Tibial nerve (tissue), 4 donors: ENCODE measurements at regions not wholly inside any gene's neighbourhood (a gene's known extent, or its start where the extent isn't known, plus 50 kb on each side); places are given as distances from the start of the nearest gene placed in this dataset.

Experiments used
- DNase-seq, 2 donors: peaks; one replicate each; pipeline ENCODE4 v3.0.0-alpha.2; 2019; ENCODE audit warnings: low spot score in 2 of 2
- H3K27ac ChIP-seq, 4 donors: fragments of 200-600 bp; sonication (generic) in 3 of 4; one replicate each; pipeline ENCODE4 v1.5.1; 2017 to 2019; ENCODE audit warnings: mild to moderate bottlenecking in 1 of 4
- H3K27me3 ChIP-seq, 2 donors: fragments of 200-600 bp; sonication (generic) in 1 of 2; one replicate each; pipeline versions ENCODE4 v1.5.1 to v1.6.0; 2017 to 2019
- H3K36me3 ChIP-seq, 3 donors: fragments of 200-600 bp; sonication (generic); one replicate each; pipeline ENCODE4 v1.5.1; 2018 to 2019
- H3K4me1 ChIP-seq, 4 donors: fragments of 200-600 bp; sonication (generic) in 3 of 4; one replicate each; pipeline ENCODE4 v1.5.1; 2017 to 2019
- H3K4me3 ChIP-seq, 4 donors: fragments of 200-600 bp; sonication (generic) in 3 of 4; one replicate each; pipeline ENCODE4 v1.5.1; 2017 to 2019; ENCODE audit warnings: mild to moderate bottlenecking in 1 of 4, moderate library complexity in 1 of 4
- H3K9me3 ChIP-seq, 4 donors: fragments of 200-600 bp; sonication (generic) in 3 of 4; one replicate each; pipeline ENCODE4 v1.5.1; 2017 to 2019
- EP300 ChIP-seq, 2 donors: sonication (generic); formaldehyde crosslinking; IDR thresholded peaks; one replicate each; pipeline ENCODE4 v1.6.1; 2017; ENCODE audit warnings: antibody characterized with exemption in 2 of 2, mild to moderate bottlenecking in 1 of 2
- POLR2A ChIP-seq, 2 donors: fragments of 450-650 bp; IDR thresholded peaks; one replicate each; pipeline ENCODE4 v1.6.1; 2017; ENCODE audit warnings: antibody characterized with exemption in 2 of 2, mild to moderate bottlenecking in 2 of 2, moderate library complexity in 2 of 2
- WGBS, 2 donors: methylation state at CpG; one replicate each; pipeline ENCODE4 v1.1.5; 2018; 5-methylcytosine and 5-hydroxymethylcytosine counted together
- TF ChIP-seq, protein P1 (sequence below), 5 experiments: fragments of 200-600 bp in 3 of 5; fragments of 450-650 bp in 2 of 5; sonication (generic) in 3 of 5; IDR thresholded peaks; one replicate each; pipeline ENCODE4 v1.5.1; 2016 to 2019; ENCODE audit warnings: antibody characterized with exemption in 5 of 5, mild to moderate bottlenecking in 3 of 5, moderate library complexity in 2 of 5

DNA sequence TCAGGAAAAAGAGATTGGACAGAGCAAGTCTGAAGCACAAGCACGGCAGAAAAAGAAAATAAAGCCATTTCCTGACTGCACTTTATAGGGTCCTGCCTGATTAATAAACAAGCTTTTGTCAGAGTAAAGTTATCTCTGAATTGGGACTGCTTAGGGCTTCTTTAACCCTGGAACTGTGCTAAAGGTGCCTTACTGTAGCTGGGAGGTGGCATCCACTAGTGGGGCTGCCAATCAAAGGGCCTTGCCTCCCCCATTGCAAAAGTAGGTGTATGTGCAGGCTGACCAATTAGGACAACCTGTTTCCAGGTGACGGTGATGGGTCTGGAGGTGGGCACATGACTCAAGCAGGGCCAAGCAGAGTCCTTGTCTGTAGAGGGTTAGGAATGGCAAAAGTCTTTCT, 57.4 kb upstream of the RAPH1 start:
- DNase-seq, result no peak
- Histone ChIP-seq H3K9me3 (no peaks in the 10 kb centered on the region), H3K4me1 (peaks cover 0 to 9% (median 0%) of the 10 kb centered on the region in 4 donors), H3K36me3 (no peaks in the 10 kb centered on the region), H3K27ac (no peak overlapping the region), H3K27me3 (no peaks in the 10 kb centered on the region), H3K4me3 (no peak overlapping the region)
- TF ChIP-seq POLR2A (IDR thresholded peaks at IDR 0.05) (no peak), EP300 (IDR thresholded peaks at IDR 0.05) (no peak)
- TF ChIP-seq, protein P1, sequence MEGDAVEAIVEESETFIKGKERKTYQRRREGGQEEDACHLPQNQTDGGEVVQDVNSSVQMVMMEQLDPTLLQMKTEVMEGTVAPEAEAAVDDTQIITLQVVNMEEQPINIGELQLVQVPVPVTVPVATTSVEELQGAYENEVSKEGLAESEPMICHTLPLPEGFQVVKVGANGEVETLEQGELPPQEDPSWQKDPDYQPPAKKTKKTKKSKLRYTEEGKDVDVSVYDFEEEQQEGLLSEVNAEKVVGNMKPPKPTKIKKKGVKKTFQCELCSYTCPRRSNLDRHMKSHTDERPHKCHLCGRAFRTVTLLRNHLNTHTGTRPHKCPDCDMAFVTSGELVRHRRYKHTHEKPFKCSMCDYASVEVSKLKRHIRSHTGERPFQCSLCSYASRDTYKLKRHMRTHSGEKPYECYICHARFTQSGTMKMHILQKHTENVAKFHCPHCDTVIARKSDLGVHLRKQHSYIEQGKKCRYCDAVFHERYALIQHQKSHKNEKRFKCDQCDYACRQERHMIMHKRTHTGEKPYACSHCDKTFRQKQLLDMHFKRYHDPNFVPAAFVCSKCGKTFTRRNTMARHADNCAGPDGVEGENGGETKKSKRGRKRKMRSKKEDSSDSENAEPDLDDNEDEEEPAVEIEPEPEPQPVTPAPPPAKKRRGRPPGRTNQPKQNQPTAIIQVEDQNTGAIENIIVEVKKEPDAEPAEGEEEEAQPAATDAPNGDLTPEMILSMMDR (IDR thresholded peaks at IDR 0.05), result no peak
- WGBS, 2 donors, result 45 to 63% methylated on average over 2 of the region's 2 CpGs

DNA sequence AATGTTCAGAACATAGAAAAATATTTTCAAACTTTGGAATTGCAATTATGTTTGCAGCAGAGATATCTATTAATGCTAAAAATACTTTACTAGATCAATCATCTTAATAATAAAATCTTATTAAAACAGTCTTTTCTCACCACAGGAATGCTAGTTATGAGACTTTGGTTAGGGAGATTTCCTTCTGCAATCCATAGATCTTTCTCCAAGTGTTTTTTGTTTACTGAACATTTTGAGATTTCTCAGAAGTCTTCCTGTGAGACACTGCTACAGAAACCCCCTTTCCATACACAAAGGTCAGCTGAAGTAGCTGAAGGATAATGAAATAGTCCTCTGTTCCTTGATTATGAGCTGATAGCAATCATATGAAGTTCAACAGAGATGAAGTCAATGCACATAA, 59.4 kb upstream of the RAPH1 start:
- no peaks in the 10 kb centered on the region for H3K9me3 ChIP-seq
- no peak for TF ChIP-seq POLR2A (IDR thresholded peaks at IDR 0.05)
- TF ChIP-seq, protein P1 (IDR thresholded peaks at IDR 0.05), result no peak
- TF ChIP-seq EP300 (IDR thresholded peaks at IDR 0.05), result no peak
- no peaks in the 10 kb centered on the region for H3K27me3 ChIP-seq
- peaks cover 0 to 9% (median 0%) of the 10 kb centered on the region in 4 donors for H3K4me1 ChIP-seq
- H3K4me3 ChIP-seq, result no peak overlapping the region
- H3K36me3 ChIP-seq, result no peaks in the 10 kb centered on the region
- H3K27ac ChIP-seq, result no peak overlapping the region
- DNase-seq, result no peak

DNA sequence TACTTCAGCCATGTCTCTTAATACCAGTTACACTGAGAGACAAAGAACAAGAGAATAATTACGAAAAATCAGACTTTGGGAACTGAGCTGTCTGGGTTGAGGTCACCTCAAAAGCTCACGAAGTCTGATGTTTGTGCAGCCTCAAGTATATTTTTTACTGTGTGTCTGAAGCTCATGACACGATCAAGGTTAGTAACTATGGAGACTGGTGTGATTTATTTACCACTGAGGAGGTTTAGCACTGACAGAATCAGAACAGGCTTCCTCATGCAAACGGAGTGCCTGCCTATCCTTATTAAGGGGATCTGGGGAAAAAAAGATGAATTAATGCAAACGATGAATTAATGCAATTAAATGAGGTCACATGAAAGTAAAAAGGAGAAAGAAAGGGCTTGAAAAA, 61.1 kb upstream of the RAPH1 start:
- Histone ChIP-seq H3K4me1 (peaks cover 0 to 8% (median 0%) of the 10 kb centered on the region in 4 donors), H3K36me3 (no peaks in the 10 kb centered on the region), H3K4me3 (no peak overlapping the region), H3K27me3 (no peaks in the 10 kb centered on the region), H3K9me3 (no peaks in the 10 kb centered on the region), H3K27ac (no peak overlapping the region)
- no peak for DNase-seq
- 71 to 73% methylated on average over 5 of the region's 5 CpGs for WGBS, 2 donors
- no peak for TF ChIP-seq POLR2A (IDR thresholded peaks at IDR 0.05)
- TF ChIP-seq EP300 (IDR thresholded peaks at IDR 0.05), result no peak
- TF ChIP-seq, protein P1 (IDR thresholded peaks at IDR 0.05), result no peak

DNA sequence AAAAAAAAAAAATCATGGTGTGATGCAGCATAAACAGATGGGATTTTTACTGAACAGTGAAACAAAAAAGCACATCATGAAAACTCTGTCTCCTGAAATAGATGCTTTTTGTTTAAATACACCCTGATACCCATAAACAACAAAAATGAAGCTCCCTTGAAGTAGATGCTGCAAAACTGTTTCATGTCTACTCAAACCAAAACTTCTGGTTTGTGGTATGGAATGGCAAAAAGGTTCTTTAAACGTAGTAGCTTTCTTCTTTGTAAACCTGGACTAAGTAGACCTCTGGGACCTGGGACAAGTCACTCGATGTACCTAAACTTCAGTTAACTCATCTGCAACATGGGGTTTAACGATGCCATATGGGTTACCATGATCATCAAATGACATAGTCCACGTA, 64.4 kb upstream of the RAPH1 start:
- 89 to 91% methylated on average over 4 of the region's 4 CpGs for WGBS, 2 donors
- no peak for DNase-seq
- H3K4me1 ChIP-seq, result peaks cover 0 to 8% (median 0%) of the 10 kb centered on the region in 4 donors
- no peak overlapping the region for H3K4me3 ChIP-seq
- TF ChIP-seq POLR2A (IDR thresholded peaks at IDR 0.05), result no peak
- TF ChIP-seq, protein P1 (IDR thresholded peaks at IDR 0.05), result no peak
- no peak for TF ChIP-seq EP300 (IDR thresholded peaks at IDR 0.05)
- no peaks in the 10 kb centered on the region for H3K27me3 ChIP-seq
- no peak overlapping the region for H3K27ac ChIP-seq
- no peaks in the 10 kb centered on the region for H3K36me3 ChIP-seq
- no peaks in the 10 kb centered on the region for H3K9me3 ChIP-seq

DNA sequence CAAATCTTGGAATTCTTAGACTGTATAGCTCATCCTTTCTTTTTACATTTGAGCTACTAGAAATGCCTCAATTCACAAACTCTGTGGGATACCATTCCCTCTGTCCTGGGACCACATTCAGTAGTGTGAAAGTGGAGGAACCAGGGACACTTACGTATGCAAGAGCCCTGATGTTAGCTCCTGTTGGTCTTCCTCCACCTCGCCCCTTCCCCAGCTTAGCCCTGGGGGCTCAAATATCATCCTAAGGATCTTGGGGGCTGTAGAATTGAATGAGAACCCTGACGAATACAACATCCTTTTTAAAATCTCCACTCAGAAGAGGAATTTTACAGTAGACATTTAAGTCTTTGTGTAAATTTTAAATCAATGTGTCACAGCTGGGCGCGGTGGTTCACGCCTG, 65.2 kb upstream of the RAPH1 start:
- H3K9me3 ChIP-seq, result no peaks in the 10 kb centered on the region
- 93 to 95% methylated on average over 6 of the region's 6 CpGs for WGBS, 2 donors

More for the DNA sequence above, 65.2 kb upstream of the RAPH1 start:
- H3K4me3 ChIP-seq, result no peak overlapping the region
- DNase-seq, result no peak
- H3K36me3 ChIP-seq, result no peaks in the 10 kb centered on the region
- no peaks in the 10 kb centered on the region for H3K27me3 ChIP-seq
- no peak overlapping the region for H3K27ac ChIP-seq
- H3K4me1 ChIP-seq, result peaks cover 0 to 11% (median 0%) of the 10 kb centered on the region in 4 donors
- TF ChIP-seq EP300 (IDR thresholded peaks at IDR 0.05) (no peak), POLR2A (IDR thresholded peaks at IDR 0.05) (no peak)
- TF ChIP-seq, protein P1 (IDR thresholded peaks at IDR 0.05), result no peak
